Caki2 (cell line): ENCODE measurements at regions not wholly inside any gene's neighbourhood (a gene's known extent, or its start where the extent isn't known, plus 50 kb on each side); places are given as distances from the start of the nearest gene placed in this dataset.

Experiments
- DNase-seq: peaks from one replicate; pipeline ENCODE4 v3.0.0-alpha.2; 2015; ENCODE audit warnings: low read depth
- in situ Hi-C: cut with HindIII; loops from 2 replicates; pipeline ENCODE4 v1.10.0; 2016; ENCODE audit warnings: low sequenced_read_pairs, low pct_unique_long_range_greater_than_20kb, mixed read lengths

- no peak for DNase-seq
- in situ Hi-C loops, result no loop called here
These were observed 55.6 kb upstream of the SKAP2 start for GRCh38 chr7:26919906-26920493.

- in situ Hi-C loops, result no loop called here
- DNase-seq, result no peak
These were observed 53.9 kb upstream of the SKAP2 start for GRCh38 chr7:26918241-26918640.

- in situ Hi-C loops, result no loop called here
- no peak for DNase-seq
These were observed 52.5 kb upstream of the SKAP2 start for GRCh38 chr7:26916779-26917320.

GRCh38 chr7:26916336-26916735 lies 51.9 kb upstream of the SKAP2 start:
- in situ Hi-C loops, result no loop called here

More at GRCh38 chr7:26916336-26916735, 51.9 kb upstream of the SKAP2 start:
- DNase-seq, result no peak
